NCI-H524 treated with DMSO at 0.1 percent for 48 hours (cell line): ENCODE measurements at regions not wholly inside any gene's neighbourhood (a gene's known extent, or its start where the extent isn't known, plus 50 kb on each side); places are given as distances from the start of the nearest gene placed in this dataset.
"Not testable (repeated sequence)": the region's sequence is repeated elsewhere in the genome, so short reads cannot be mapped to it uniquely, and the experiment has no call there.

Experiments
- DNase-seq: peaks from one replicate; lab custom pipeline; 2025; lab: John Stamatoyannopoulos, UW

DNA sequence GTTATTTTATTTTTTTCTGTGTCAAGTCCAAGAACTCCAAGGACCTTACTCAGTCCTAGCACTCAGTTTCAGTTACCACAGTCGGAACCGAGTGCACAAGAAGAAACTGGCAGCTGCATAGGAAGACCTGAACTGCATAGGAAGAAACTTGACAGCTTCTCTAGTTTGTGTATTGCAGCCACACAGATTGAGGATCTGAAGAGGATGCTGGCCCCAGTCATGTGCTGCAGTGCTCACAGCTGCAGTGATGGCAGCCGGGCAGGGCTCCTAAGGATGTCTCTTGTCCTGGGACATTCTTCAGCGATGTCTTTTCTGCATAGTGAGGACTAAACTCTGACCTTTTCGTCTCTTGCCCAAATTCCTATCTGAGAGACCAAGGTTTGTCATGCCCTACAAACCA, 261.2 kb downstream of the STIM2 start:
- no peak for DNase-seq

DNA sequence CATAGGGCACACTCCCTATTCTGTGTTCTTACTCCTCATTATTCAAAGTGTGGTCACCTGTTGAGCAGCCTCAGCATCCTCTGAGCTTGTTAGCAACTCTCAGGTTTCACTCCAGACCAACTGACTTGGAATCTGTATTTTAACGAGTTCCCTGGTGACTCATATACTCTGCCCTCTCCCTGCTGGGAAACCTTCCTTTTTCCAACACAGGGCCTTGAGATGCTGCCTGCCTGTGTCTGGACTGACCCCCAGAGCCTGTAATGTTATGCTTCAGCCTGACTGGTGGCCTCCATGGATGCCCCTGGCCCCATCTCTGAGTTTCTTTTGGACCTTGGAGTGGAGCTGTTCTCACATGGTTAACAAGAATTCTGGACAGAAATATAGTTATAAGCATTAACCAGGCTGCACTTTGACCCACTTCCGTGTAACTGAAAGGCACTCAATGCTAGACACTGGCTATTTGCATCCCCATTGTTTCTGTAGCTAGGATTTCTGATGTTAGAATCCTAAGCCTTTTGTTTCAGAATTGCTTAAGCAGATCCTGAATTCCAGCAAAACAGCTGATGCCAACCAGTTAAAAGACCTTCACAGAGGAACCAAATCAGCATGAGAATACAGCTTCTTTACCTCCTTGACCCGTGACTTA, 262.6 kb downstream of the STIM2 start:
- no peak for DNase-seq

GRCh38 chr4:27123769-27124124, 263.1 kb downstream of the STIM2 start:
- DNase-seq, result no peak

DNA sequence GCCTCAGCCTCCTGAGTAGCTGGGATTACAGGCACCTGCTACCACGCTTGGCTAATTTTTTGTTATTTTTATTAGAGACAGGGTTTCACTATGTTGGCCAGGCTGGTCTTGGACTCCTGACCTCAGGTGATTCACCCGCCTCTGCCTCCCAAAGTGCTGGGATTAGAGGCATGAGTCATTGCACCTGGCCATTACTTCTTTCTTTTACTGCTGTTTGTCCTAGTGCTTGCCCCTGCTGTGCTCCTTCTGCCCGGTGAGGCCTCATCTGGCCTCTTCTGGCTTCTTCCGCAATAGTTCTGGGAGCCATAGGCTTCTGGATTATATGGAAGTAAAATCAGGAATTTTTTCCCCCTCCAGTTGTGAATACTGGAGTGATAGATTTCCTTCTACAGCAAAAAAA, 266.3 kb downstream of the STIM2 start:
- DNase-seq, result not testable (repeated sequence)

GRCh38 chr4:27128443-27128842, 267.8 kb downstream of the STIM2 start:
- no peak for DNase-seq

GRCh38 chr4:27129871-27130366, 269.3 kb downstream of the STIM2 start:
- DNase-seq, result no peak

DNA sequence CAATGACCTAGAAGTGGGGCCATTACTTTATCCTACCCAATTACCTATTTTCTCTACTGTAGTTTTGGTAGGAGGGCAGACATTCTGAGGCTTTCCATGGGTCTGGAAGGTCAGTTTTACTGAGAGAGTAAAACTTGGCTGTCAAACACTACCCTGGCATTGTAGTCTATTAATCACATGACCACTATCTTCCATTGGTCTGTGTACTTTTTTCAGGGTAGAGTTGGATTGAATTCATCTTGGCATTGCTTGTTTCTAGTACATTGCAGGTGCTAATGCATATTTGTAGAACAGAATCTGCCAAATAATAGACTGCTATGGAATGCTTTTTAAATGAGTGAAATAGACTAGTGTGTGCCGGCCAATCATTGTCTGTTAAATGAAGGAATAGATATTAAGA, 271.9 kb downstream of the STIM2 start:
- DNase-seq, result no peak

GRCh38 chr4:27140486-27140885, 279.8 kb downstream of the STIM2 start:
- no peak for DNase-seq

DNA sequence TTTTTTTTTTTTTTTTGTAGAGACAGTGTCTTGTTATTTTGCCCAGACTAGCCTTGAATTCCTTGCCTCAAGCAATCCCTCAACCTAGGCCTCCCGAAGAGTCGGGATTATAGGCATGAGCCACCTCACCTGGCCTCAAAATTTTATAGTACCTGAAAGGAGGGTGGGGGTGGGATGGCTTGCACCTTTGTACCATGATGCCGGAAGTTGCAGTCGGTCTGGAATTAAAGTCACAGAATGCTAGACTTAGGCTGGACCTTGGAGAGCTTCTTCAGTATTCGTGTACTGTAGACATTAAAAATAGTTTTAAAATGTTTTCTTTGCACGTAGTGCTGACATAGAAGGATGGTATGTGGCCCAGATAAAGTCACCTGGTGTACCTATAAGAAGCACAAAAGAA, 280.9 kb downstream of the STIM2 start:
- DNase-seq, result no peak

- DNase-seq, result no peak
Measured at GRCh38 chr4:27142841-27143240, 282.2 kb downstream of the STIM2 start.

- DNase-seq, result no peak
Measured at GRCh38 chr4:27145597-27145996, 285.0 kb downstream of the STIM2 start.

DNA sequence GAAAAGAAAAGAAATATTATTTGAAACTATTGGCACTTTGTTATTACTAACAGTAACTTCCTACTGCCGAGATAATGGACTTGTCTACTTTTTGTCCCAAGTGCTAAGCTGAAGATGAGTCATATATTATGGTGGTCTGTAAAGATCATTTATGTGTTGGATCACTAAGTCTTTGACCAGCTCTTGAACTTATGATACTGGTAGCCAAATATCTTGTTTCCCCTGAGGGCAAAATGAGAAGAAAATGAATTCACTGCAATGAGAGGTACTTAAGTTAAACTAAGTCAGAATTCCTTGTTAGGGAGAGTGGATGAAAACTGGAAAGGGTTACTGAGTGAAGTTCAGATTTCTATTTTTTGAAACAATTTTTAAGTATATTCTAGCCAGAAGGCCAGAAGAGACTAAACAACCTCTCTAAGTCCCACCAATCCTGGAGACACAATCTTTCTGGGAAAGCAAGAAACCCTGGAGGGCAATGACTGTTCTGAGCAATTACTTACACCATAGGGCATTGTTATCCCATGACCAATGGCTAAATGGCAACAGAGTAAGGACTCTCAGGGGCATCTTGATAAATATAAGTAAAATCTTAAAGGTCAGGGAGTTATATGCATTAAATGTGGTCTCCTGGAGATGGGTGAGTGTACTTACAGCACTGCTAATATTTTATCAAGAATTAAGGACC, 287.7 kb downstream of the STIM2 start:
- DNase-seq, result no peak

DNA sequence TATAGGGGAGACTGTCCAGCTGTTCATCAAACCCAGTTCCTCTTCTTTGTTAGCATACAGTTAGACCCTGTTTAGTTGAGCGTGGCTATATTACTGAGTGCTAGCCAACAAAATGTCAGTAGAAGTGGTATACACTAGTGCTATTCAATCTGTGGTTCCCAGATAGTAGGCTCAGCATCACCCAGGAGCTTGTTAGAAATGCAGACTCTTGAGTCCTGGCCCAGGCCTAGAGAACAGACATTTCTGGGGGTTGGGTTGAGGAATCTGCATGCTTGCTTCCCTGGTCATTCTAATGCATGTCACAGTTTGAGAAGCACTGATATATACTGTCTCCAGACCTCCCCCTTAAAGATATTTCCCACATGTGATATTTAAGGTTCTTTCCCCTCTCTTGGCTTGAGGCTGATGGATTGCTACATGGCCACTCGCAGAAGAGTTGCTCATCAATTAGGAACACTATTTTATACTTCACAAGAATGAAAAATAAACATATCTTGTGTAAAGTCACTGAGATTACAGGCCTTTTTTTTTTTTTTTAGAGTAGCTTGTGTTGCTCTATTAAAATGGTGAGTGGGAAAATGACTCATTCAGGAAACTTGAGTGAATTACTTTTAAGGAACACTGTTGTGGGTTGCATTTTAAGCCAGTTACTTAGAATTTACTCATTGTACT, 289.0 kb downstream of the STIM2 start:
- no peak for DNase-seq

GRCh38 chr4:27152703-27153102, 292.1 kb downstream of the STIM2 start:
- DNase-seq, result no peak

DNA sequence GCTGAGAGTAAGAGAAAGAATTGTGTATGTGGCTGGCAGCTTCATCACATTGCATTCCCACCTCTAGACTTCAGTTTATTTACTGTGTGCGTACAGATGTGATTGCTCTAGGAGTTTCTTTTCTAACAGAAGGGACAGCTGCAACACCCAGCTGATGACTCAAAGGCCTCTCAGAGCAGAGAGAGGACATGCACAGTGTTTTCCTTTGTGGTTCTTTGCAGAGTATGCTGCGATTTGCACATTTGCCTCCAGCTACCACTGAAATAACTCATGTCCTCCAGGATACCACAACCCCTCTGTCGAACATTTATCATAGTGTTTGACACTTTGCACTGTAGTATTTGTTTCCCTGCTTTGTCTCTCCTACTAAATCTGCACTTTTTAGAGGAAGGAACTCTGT, 294.1 kb downstream of the STIM2 start:
- DNase-seq, result no peak

DNA sequence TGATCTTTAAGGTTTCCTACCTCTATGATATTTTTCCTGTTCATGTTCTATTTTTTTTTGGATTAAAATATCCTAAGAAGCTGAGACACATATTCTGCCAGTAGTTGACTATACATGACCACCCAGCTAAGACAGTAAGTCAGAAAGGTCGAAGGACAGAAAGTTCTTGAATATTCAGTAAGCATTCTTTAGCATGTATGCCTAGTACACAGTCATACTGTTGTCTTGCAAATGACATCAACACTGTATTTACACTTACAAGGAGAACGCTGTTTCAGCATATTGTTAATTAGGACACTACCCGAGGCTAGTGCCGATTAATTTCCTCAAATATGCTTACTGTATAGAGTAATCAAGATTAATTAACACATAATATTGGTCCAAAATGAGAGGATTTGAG, 300.6 kb downstream of the STIM2 start:
- DNase-seq, result no peak

GRCh38 chr4:27168783-27169182, 308.1 kb downstream of the STIM2 start:
- no peak for DNase-seq

- no peak for DNase-seq
Measured at GRCh38 chr4:27173280-27173679, 312.6 kb downstream of the STIM2 start.

DNA sequence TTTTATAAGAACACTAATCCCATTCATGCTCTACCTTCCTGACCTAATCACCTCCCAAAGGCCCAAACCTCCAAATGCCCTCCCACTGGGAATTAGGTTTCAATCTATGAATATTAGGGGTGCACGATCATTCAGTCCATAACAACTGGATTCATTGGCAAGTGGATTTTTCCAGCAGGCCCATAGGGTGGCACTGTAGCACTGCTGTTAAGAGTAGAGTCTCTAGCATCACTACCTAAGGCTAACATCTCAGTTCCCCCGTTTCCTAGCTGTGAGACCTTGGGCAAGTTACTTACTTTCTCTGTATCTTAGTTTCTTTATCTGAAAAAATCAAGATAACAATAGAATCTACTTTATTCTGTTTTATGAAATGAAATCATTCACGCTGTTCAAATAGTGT, 315.8 kb downstream of the STIM2 start:
- peak; percentile 34 for DNase-seq

GRCh38 chr4:27176881-27177280, 316.2 kb downstream of the STIM2 start:
- no peak for DNase-seq

GRCh38 chr4:27178061-27178460, 317.4 kb downstream of the STIM2 start:
- DNase-seq, result no peak

GRCh38 chr4:27181693-27182092, 321.1 kb downstream of the STIM2 start:
- no peak for DNase-seq

DNA sequence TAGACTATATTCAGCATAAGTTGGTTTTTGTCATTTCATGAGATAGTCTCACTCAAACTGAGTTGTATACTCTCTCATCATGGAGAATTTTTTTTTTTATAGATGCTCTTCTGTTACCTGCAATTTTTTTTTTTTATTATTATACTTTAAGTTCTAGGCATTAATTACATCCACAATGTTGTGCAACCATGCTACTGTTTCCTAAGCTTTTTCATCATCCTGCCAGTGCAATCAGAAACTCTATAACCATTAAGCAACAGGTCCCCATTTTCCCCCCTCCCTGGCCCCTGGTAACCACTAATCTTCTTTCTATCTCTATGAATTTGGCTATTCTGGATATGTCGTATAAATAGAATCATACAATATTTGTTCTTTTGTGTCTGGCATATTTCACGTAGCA, 321.6 kb downstream of the STIM2 start:
- DNase-seq, result no peak
